Adrenal gland (tissue), 9 donors: ENCODE measurements at regions not wholly inside any gene's neighbourhood (a gene's known extent, or its start where the extent isn't known, plus 50 kb on each side); places are given as distances from the start of the nearest gene placed in this dataset.

Experiments used
- DNase-seq, 7 donors: peaks; one replicate each; pipeline ENCODE4 v3.0.0-alpha.2; 2019 to 2020
- H3K27ac ChIP-seq, 5 donors: fragments of 200-600 bp; sonication (generic) in 4 of 5; 1 replicate in 3 of 5; 2 replicates in 2 of 5; pipeline versions ENCODE4 v1.5.1 to v1.8.0; 2016 to 2020; ENCODE audit warnings: mild to moderate bottlenecking in 1 of 5
- H3K27me3 ChIP-seq: fragments of 200-600 bp; 2 replicates; pipeline ENCODE4 v1.8.0; 2021
- H3K36me3 ChIP-seq, 2 donors: fragments of 200-600 bp; replicated peaks in 1 of 2; 1 replicate in 1 of 2; 2 replicates in 1 of 2; pipeline versions ENCODE4 v1.5.1 to v1.8.0; 2018 to 2022
- H3K4me1 ChIP-seq, 2 donors: fragments of 200-600 bp; replicated peaks in 1 of 2; 1 replicate in 1 of 2; 2 replicates in 1 of 2; pipeline versions ENCODE4 v1.5.1 to v1.8.0; 2018 to 2021
- H3K4me3 ChIP-seq, 4 donors: fragments of 200-600 bp; sonication (generic) in 3 of 4; one replicate each; pipeline ENCODE4 v1.5.1; 2016 to 2018
- H3K9me3 ChIP-seq, 3 donors: fragments of 200-600 bp; sonication (generic) in 1 of 3; replicated peaks in 1 of 3; 1 replicate in 2 of 3; 2 replicates in 1 of 3; pipeline versions ENCODE4 v1.5.1 to v1.8.0; 2016 to 2021
- CTCF ChIP-seq, 6 experiments: fragments of 450-650 bp in 4 of 6; fragments of 200-600 bp in 2 of 6; sonication (generic) in 1 of 6; IDR thresholded peaks; 1 replicate in 5 of 6; 2 replicates in 1 of 6; pipeline versions ENCODE4 v1.5.1 to v1.8.0; 2016 to 2021; ENCODE audit warnings: antibody characterized with exemption in 6 of 6, mild to moderate bottlenecking in 2 of 6, moderate library complexity in 1 of 6
- POLR2A ChIP-seq, 2 donors: fragments of 450-650 bp; IDR thresholded peaks; one replicate each; pipeline ENCODE4 v1.6.1; 2017; ENCODE audit warnings: antibody characterized with exemption in 2 of 2, mild to moderate bottlenecking in 2 of 2, moderate library complexity in 1 of 2
- WGBS, 4 donors: extraction: QIAGEN DNeasy Blood & Tissue Kit in 2 of 4; methylation state at CpG; one replicate each; pipeline versions ENCODE4 v1.1.5 to v1.1.7; 2013 to 2017; 5-methylcytosine and 5-hydroxymethylcytosine counted together
- intact Hi-C, 2 donors: fragments of 100-400 bp; cut with DNase I; formaldehyde crosslinking; loops; one replicate each; pipeline versions ENCODE4 v1.14.1 to v1.15.0; 2022 to 2023
- donor health status: healthy with polysubstance abuse.
- donor health status: Bipolar disorder and iron deficiency.
- donor health status: DM: yes; HTN: yes; CAD: no.
- donor health status: DM: no; HTN: no; CAD: no.
- donor health status: DM: no; HTN: no; CAD: no.

GRCh38 chr17:70577456-70577855, 408.1 kb downstream of the KCNJ2 start:
- Histone ChIP-seq H3K27ac (no peak overlapping the region), H3K27me3 (no peaks in the 10 kb centered on the region), H3K4me3 (no peak overlapping the region), H3K4me1 (no peaks in the 10 kb centered on the region), H3K9me3 (no peaks in the 10 kb centered on the region), H3K36me3 (no peaks in the 10 kb centered on the region)
- 87 to 92% (median 90%) methylated on average over 10 to 20 of the region's 20 CpGs for WGBS, 4 donors
- no peak for TF ChIP-seq CTCF (IDR thresholded peaks at IDR 0.05)
- TF ChIP-seq POLR2A (IDR thresholded peaks at IDR 0.05) = no peak
- DNase-seq = no peak
- intact Hi-C loops = no loop called here

- Histone ChIP-seq H3K27ac (no peak overlapping the region), H3K4me1 (no peaks in the 10 kb centered on the region), H3K27me3 (no peaks in the 10 kb centered on the region), H3K4me3 (no peak overlapping the region), H3K9me3 (no peaks in the 10 kb centered on the region), H3K36me3 (no peaks in the 10 kb centered on the region)
- intact Hi-C loops = no loop called here
- TF ChIP-seq CTCF (IDR thresholded peaks at IDR 0.05) (no peak), POLR2A (IDR thresholded peaks at IDR 0.05) (no peak)
- WGBS, 4 donors = 74 to 78% (median 76%) methylated on average over 3 of the region's 3 CpGs
- no peak for DNase-seq
Observed at GRCh38 chr17:70581459-70581858, 412.1 kb downstream of the KCNJ2 start.

- no peak overlapping the region for H3K4me3 ChIP-seq
- no peaks in the 10 kb centered on the region for H3K4me1 ChIP-seq
- no peaks in the 10 kb centered on the region for H3K36me3 ChIP-seq
- H3K9me3 ChIP-seq = no peaks in the 10 kb centered on the region
- no peaks in the 10 kb centered on the region for H3K27me3 ChIP-seq
- intact Hi-C loops = no loop called here
- 0 to 58% (median 57%) methylated on average over 1 of the region's 1 CpG for WGBS, 4 donors
- no peak for TF ChIP-seq CTCF (IDR thresholded peaks at IDR 0.05)
- TF ChIP-seq POLR2A (IDR thresholded peaks at IDR 0.05) = no peak
- no peak for DNase-seq
- H3K27ac ChIP-seq = no peak overlapping the region
Observed at GRCh38 chr17:70582777-70583176, 413.4 kb downstream of the KCNJ2 start.

GRCh38 chr17:70584255-70584654, 414.9 kb downstream of the KCNJ2 start:
- H3K27me3 ChIP-seq = no peaks in the 10 kb centered on the region
- H3K4me1 ChIP-seq = no peaks in the 10 kb centered on the region
- H3K9me3 ChIP-seq = no peaks in the 10 kb centered on the region
- no peak for DNase-seq
- H3K27ac ChIP-seq = no peak overlapping the region
- no peak overlapping the region for H3K4me3 ChIP-seq
- TF ChIP-seq POLR2A (IDR thresholded peaks at IDR 0.05) (no peak), CTCF (IDR thresholded peaks at IDR 0.05) (no peak)
- intact Hi-C loops = no loop called here
- H3K36me3 ChIP-seq = no peaks in the 10 kb centered on the region
- 50 to 100% (median 83%) methylated on average over 2 to 4 of the region's 4 CpGs for WGBS, 4 donors
